HG03354 (cell line): ENCODE measurements at regions not wholly inside any gene's neighbourhood (a gene's known extent, or its start where the extent isn't known, plus 50 kb on each side); places are given as distances from the start of the nearest gene placed in this dataset.
"Not testable (repeated sequence)": the region's sequence is repeated elsewhere in the genome, so short reads cannot be mapped to it uniquely, and the experiment has no call there.

Experiments
- ATAC-seq: cut with Tn5 transposase; IDR thresholded peaks from one replicate; pipeline ENCODE4 v1.9.1; 2021; ENCODE audit warnings: mild to moderate bottlenecking; ENCODE audit not compliant: unreplicated experiment, poor library complexity, severe bottlenecking

GRCh38 chr2:150811259-150811855 lies 323.9 kb upstream of the RND3 start:
- no peak for ATAC-seq

- no peak for ATAC-seq
Measured at GRCh38 chr2:150809103-150809502, 321.6 kb upstream of the RND3 start.

GRCh38 chr2:150806336-150806735 lies 318.9 kb upstream of the RND3 start:
- ATAC-seq: no peak

- ATAC-seq: no peak
Measured at GRCh38 chr2:150803689-150804398, 316.4 kb upstream of the RND3 start.

GRCh38 chr2:150802635-150803034 lies 315.2 kb upstream of the RND3 start:
- no peak for ATAC-seq

GRCh38 chr2:150796236-150796635 lies 308.8 kb upstream of the RND3 start:
- ATAC-seq: not testable (repeated sequence)

- ATAC-seq: no peak
Measured at GRCh38 chr2:150792780-150793300, 305.4 kb upstream of the RND3 start.

GRCh38 chr2:150791567-150791966 lies 304.1 kb upstream of the RND3 start:
- ATAC-seq: no peak

- ATAC-seq: no peak
Measured at GRCh38 chr2:150789376-150789905, 302.0 kb upstream of the RND3 start.

- no peak for ATAC-seq
Measured at GRCh38 chr2:150788426-150789140, 301.1 kb upstream of the RND3 start.

GRCh38 chr2:150787353-150788093 lies 300.1 kb upstream of the RND3 start:
- ATAC-seq: no peak

GRCh38 chr2:150784389-150784788 lies 296.9 kb upstream of the RND3 start:
- ATAC-seq: no peak

GRCh38 chr2:150783896-150784295 lies 296.4 kb upstream of the RND3 start:
- no peak for ATAC-seq

GRCh38 chr2:150783015-150783414 lies 295.5 kb upstream of the RND3 start:
- ATAC-seq: no peak

GRCh38 chr2:150782613-150783012 lies 295.1 kb upstream of the RND3 start:
- ATAC-seq: no peak

GRCh38 chr2:150781142-150781541 lies 293.7 kb upstream of the RND3 start:
- no peak for ATAC-seq

- ATAC-seq: no peak
Measured at GRCh38 chr2:150778828-150779227, 291.4 kb upstream of the RND3 start.

GRCh38 chr2:150769421-150769820 lies 282.0 kb upstream of the RND3 start:
- no peak for ATAC-seq

- no peak for ATAC-seq
Measured at GRCh38 chr2:150767991-150768746, 280.7 kb upstream of the RND3 start.
